Activated CD4-positive, alpha-beta T cell treated with anti-CD3 and anti-CD28 coated beads for 1 hour (primary cell): ENCODE measurements at regions not wholly inside any gene's neighbourhood (a gene's known extent, or its start where the extent isn't known, plus 50 kb on each side); places are given as distances from the start of the nearest gene placed in this dataset.
"Not testable (repeated sequence)": the region's sequence is repeated elsewhere in the genome, so short reads cannot be mapped to it uniquely, and the experiment has no call there.

Source experiments
- DNase-seq: peaks from one replicate; pipeline ENCODE4 v3.0.0-alpha.2; 2020

DNA sequence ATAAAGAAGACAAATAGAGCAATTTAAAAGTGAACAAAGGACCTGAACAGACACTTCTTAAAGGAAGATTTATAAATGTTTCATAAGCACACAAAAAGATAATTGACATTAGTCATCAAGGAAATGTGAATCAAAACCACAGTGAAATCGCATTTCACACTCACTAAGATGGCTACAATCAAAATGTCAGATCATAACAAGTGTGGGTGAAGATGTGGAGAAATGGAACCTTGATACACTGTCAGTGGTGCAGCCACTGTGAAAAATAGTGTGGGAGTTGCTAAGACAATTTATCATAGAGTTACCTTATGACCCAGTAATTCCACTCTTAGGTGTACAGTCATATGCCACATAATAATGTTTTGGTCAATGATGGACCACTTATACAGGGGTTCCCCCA is 54.5 kb upstream of the HTR4 start:
- no peak for DNase-seq

DNA sequence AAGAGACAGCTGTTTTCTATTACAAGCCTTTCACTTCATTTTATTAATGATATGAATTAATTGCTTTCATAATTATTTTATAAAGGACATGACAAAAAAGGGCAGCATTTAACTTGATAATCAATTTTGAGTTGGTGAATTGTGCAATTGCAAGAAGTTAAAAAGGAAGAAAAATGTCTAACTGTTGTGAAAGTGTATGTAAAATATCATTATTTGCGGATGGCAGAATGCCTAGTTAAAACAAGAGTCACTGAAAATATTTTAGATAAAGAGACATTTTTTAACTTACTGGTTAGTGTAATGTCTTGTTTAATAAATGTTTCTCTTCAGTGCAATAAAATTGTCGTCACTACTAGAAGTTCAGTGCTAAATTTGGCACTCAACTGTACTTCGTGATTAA is 57.6 kb upstream of the HTR4 start:
- no peak for DNase-seq

DNA sequence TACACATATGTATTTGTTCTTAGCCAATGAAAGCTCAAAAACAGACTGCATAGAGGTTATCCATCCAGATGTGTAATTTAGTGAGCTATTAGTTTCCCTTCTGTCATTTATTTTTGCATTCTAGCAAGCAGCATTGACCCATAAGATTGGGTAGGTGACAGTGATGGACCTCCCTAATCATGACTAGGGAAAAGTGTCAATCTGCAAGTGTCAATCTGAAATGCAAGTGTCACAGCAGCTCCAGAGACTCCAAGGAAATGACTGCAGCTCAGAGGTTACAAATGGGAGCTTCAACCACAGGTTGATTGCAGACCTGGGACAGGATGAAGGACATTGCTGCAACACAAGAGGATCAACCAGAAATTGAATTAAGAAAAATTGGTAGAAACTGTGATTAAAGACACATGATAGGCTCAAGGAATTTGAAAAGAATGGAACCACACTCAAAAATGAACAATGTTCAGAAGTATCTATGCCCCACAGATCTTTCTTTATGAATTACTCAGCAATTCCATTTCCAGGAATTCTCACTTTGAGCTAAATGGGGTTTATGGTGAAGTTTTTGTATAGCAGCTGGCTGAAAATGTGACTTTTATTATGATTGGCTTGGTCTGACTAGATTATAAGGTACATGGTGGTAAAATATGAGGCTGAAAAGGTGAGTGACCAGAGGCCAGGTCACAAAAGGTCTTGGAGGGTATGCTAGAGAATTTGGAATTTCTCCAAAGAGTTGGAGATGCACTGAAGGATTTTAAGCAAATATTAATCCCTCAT is 59.6 kb upstream of the HTR4 start:
- DNase-seq: no peak

DNA sequence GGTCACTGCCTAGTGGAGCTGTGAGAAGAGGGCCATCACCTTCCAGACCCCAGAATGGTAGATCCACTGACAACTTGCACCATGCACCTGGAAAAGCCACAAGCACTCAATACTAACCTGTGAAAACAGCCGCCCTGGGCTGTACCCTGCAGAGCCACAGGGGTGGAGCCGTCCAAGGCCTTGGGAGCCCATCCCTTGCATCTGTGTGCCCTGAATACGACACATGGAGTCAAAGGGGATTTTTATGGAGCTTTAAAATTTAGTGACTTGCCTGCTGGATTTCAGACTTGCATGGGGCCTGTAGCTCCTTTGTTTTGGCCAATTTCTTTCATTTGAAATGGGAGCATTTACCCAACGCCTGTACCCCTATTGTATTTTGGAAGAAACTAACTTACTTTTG is 62.4 kb upstream of the HTR4 start:
- DNase-seq: no peak

DNA sequence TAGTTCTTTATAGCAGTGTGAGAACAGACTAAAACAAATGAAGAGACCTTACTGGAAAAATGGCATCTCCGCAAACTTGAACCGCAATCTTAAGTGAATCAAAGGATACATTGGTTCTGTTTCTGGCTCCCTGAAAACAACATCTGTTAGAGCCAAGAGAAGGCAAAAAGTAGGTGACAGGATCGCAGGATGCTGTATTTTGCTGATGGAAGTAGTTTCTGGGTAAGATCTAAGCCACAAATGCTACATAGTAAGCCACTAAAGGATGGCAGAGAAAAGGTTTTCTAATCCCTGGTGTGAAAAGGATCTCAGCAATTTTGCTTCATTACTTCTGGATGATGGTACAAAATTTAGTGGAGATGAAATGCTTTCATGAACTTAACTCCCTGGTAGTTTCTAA is 63.3 kb upstream of the HTR4 start:
- no peak for DNase-seq

DNA sequence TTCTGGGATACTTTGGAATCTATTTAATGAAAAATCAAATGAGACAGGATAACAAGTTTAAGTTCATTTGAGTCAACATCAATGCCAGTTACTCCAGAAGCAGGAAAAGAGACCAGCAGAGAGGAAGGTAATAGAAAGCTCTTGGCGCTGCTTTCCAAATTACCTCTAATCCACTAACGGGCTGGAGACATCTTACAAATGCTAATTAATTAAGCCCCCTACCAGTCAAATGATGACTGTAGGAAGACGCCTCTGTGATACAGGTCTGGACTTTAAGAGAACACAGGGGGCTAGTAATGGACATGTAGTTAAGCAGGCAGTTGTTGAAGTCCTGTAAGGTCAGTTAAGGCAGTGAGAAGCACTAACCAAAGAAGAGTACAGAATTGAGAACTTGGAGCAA is 65.3 kb upstream of the HTR4 start:
- DNase-seq: no peak

DNA sequence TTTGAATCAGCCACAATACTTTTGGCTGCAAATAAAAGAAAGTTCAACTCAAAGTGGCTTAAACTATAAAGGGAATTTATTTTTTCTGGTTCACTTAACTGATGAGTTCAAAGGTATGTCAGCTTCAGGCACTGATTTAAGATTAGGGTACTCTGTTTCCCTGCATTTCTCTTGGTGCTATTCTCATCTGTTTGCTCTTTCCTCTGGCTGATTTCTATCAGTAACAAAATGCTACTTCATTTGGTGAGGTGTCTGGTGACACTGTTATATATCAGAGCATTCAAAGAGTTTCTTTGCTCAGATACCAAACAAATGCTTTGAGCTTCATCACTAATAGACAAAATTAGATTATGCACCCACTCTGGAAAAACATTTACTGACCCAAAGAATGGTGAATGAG is 65.9 kb upstream of the HTR4 start:
- DNase-seq: no peak

DNA sequence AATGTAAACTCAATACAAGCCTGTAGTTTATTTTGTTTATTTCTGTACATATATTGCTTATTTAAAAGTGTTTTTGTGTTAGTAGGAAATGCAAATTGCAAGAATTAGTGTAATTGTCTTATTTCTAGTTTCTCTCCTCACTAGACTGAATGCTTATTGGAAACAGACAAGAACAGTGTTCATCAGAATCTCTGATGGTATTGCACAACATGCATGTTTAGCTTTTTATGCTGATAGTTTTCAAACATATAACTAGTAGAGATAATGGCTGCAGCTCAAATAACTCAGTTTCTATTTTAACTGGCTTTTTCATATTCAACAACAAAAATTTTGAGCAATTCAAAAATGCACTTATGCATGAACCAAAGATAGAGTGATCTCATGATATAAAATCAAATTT is 68.8 kb upstream of the HTR4 start:
- no peak for DNase-seq

DNA sequence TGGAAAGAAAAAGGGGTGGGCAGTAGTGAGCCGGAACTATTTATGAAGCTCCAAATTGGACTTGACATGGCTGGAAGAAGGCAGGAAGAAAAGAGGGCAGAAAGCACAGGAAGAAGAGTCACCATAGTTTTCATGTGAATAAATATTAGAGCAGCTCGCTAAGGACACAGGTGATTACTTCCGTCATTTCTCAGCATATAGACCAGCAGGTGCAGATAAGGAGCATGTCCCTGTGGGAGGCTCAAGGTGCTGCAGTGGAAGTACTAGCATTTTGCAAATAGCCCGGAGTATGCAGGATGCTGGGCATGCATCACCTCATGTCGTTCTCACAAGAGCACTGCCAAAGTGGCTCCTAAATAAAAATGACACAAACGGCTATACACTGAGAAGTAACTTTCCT is 71.3 kb upstream of the HTR4 start:
- DNase-seq: no peak

DNA sequence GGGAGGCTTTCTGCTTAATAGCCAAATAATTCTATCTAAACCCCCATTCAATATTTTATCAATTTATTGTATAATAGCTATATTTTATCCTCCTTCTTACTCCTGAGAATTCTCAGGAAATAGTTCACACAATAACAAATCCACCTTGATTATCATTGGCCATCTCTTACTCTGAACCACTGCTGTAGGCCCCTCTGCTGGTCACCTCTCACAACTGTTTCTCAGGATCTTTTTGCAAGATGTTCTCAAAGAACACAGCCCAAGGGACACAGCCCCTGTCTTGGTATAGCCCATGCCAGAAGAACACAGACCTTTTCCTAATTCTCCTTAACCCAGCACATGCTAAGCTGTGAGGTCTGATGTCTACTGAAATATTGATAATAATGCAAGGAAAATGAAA is 74.9 kb upstream of the HTR4 start:
- no peak for DNase-seq

DNA sequence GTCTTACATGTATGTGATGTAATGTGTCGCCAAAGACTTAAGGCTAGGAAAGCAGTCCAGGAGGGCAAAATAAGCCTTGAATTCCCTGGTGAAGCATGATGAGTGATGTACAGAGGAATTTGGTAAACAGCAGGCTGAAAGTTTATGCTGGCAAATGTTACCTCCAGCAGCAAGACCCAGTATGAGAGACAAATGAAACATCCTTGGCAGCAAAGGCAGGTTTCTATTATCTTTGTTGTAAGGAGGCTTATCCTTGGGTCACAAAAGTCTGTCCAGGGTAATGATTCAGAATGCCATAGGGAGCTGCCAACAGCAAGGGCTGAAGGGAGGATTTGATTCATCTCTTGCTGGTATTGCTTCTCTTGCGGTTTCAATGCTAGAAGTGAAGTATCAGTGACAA is 75.9 kb upstream of the HTR4 start:
- DNase-seq: no peak

DNA sequence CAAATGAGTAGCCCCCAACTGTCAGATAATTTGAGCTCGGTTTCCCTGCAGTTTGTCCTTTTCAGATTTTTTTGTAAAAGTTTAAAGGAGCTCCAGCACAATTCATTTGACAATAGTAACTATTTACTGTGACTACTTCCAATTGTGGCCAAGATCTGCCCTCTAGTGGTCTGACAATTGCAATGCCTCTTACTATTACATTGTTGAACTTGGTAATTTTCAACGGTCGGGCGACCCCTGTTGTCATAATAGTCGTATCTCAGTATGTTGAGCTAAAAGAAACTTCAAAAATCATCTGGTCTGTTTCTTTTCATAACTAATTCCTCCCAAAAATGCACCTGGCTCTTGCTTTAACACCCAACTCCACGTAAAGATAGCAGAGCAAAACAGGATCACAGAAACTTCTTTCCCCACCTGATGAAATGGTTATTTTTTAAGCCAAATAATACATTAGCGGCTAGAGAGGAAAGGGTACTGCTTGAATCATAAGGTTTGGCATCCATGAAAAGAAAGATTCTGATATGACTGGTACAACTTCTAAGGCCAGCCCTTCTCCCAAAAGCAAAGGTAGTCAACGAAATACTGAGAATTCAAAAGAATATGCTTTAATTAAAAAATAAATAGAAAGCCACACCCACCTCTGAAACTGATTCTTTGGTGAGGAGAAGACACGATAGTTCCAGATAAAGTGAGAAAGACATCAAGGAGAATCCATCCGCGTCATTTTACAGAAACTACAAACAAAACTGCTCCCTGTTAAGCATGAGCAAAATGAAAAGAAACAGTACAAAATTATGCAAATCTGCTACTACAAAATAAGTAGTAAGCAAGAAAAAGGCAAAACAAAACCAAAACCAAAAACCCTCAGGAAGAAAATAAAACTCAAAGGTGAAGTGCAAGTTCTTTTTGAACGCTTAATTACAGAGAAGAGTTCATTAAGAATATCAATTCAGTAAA is 76.9 kb upstream of the HTR4 start:
- peak; percentile 21 for DNase-seq

DNA sequence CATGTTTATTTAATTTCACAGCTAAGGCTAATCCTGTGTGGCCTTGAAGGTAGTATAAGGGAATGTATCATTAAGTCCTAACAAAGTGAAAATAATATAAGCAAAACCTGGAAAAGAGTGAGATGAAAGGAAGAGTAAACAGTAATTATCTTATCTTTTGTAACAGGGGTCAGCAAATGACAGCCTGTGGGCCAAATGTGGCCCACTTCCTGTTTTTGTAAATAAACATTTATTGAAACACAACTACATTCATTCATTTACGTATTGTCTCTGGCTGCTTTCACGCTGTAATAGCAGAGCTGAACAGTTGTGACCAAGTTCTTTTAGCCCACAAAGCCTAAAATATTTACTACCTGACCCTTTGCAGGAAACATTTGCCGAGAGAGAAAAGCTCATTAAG is 78.4 kb upstream of the HTR4 start:
- no peak for DNase-seq

DNA sequence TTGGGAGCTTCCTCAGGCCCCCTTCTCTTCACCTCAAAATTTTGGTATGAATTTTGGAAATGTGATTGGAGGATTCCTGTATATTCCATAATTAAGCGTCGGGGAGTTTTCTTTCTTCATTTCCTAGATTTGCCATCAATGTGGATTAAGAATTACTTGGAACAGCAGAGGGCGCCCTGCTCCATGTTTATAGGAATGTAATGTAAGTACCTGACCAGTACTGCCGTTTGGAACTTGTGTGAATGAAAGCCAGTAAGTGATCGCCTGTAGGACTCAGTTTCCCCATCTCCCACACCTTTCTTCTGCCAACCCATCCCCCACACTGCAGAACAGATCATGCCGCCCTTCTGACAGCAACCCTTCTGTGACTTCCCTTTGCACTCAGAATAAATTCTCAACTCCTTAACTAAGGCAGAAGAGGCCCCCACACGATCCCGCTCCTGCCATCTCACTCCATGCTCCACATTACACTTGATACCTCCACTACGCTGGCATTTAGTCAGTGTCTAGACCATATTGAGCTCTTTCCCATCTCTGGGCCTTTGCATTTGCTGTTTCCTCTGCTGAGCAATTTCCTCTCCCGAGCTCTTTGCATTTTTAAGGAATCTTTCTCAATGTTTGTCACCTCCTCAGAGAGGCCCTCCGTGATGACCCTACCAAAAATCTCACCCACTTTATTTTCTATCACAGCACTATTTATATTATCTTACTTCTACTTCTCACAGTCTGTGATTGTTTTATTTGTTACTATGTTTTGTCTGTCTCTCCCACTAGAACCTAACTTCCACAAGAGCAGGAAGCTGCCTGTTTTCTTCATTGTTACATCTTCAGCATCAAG is 79.5 kb upstream of the HTR4 start:
- DNase-seq: peak; percentile 40

DNA sequence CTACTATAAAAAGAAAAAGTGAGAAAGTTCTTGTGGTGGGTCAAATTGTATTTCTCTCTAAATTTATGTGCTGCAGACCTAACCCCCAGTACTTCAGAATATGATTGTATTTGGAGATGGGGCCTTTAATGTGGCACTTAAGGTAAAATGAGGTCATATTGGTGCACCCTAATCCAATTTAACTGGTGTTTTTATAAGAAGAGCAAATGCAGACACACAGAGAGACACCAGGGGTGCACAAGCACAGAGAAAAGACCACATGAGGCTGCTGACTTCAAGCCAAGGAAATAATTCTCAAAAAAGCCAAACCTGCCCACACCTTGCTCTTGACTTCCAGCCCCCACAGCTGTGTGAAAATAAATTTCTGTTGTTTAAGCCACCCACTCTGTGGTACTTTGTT is 80.2 kb upstream of the HTR4 start:
- DNase-seq: no peak

DNA sequence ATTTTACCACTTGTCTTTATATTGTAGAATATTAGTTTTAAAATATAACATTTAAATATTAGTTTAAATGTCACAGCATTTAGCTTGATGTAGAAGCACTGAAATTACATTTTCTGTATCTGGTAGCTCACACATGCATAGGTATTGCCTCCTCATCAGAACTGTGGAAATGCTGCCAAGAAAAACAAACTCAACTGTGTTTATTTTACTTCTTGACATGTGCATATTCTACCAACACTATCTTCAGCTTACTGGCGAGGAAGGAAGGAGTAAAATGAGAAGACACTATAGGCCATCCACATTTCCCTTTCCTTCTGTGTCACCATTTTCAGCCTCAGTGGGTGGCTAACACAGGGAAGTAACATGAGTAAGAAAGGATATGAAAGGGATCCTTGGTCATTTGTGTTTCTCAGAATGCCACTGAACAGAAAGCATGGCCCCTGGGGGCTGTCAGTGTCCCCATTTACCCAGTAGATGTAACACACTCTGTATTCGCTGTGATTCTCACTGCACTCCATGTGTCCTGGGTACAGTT is 81.0 kb upstream of the HTR4 start:
- DNase-seq: no peak

DNA sequence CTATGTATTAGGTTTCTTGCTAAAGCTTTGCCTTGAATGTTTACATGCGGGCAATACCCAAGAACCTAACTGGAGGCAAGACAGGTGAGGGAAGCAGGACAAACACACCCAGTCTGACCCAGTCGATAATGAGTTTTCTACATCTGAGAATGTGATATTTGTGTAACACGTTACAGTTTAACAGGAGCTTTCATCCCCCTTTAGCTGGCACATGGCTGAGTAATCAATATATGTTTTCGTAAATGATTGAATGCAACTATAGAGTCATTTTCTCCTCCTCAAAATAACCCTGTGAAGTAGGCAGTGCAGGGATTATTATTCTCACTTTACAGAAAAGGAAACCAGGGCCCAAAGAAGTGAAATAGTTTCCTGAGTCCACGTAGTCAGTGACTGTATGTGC is 84.7 kb upstream of the HTR4 start:
- no peak for DNase-seq

DNA sequence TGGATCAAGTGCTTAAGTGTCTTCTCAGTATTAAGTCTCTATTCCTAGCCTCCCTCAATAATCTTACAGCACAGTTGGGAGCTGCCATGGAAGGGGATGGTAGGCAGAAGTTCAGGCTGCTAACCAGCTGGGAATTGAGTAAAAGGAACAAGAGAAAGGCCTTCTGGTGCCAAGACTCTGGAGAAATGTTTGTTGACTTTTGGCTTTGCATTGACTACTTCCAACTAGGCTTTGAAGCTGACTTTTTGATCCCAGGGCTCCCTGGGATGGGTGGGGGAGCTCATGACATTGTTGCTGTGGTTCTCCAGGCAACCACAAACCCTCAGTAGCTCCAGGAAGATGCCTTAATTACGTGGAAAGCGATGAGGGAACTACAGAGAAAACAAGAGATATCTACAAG is 85.2 kb upstream of the HTR4 start:
- DNase-seq: no peak

DNA sequence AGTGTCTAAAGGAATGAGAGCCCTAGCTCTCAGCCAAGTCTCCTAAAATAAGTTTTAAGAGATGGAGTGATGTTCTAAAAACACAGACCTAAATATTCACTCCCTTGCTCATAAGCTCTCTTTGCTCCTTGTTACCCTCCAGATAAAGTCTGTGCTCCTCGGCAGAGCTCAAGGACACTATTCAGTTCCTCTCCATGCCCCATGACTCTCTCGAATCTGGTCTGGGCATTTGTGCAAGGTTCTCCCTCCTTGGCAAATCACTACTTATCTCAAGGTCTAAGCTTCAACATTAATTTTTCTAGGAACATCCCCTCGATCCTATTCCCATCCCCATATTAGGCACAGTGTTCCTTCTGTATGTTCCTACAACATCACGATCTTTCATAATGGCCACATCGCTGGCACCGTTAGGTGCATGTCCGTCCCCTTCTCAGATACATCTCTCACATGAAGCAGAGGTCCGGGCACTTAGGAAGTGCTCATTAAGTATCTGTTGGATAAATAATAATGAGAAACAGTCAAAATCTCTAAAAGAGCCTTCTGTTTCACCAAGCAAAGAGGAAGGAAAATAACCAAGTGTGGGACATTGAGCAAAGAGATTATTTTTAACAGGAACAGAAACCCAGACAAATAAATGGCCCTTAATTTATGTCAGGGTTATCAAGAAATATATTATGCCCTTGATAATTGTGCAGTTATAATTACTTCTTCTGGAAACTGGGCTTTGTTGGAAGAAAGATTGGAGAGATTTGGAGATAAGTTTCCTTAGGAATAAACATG is 85.9 kb upstream of the HTR4 start:
- DNase-seq: no peak

DNA sequence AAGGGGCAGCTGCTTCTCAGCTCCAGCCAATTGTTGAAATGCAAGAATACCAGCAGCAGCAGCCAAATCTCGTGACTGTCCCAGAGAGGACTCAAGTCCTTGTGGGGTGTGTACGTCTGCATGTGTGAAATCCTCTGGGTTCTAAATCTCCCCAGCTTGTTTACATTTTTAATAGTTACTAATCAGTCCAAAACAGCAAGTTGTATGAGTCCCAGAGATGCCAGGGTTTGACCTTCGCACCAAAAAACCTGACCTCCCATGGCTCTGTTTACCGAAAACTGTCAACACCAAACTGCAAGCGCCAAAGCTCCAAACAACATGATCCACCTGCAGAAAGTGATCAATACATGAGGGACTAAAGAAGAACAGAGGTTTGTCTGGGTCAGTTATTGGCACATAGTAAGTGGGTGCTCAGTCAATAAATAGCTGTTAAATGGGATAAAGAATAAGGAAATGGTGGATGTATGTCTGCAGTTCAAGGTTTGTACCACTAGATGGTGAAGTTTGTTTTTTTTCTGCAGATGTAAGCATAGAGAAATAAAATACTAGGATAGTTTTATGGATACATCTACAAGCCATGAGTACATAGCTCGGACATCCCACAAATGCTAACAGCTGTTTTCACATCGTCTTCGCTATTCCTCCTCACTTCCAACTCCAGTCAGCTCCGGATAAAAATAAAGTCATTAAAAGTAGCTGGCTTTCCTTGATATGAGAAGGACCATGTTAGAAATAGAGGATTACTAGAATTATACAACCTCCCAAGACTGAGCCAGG is 85.3 kb upstream of the ADRB2 start:
- DNase-seq: no peak

DNA sequence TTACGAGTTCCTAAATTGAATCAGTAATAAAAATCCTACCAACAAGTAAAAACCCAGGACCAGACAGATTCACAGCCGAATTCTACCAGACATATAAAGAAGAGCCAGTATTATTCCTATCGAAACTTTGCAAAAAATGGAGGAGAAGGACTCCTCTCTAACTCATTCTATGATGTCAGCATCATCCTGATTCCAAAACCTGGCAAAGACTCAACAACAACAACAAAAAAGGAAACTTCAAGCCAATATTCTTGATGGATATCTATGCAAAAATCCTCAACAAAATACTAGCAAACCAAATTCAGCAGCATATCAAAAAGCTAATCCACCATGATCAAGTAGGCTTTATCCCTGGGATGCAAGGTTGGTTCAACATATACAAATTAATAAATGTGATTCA is 84.6 kb upstream of the ADRB2 start:
- not testable (repeated sequence) for DNase-seq
